H1 (cell line): ENCODE measurements at regions not wholly inside any gene's neighbourhood (a gene's known extent, or its start where the extent isn't known, plus 50 kb on each side); places are given as distances from the start of the nearest gene placed in this dataset.

ENCODE experiments used
- CTCF ChIA-PET: fragments of 300-600 bp; sonication (Branson Sonifier 250); formaldehyde crosslinking; loops from one replicate; lab custom pipeline; 2021; ENCODE audit not compliant: partially characterized antibody; lab: Charles Lee
- POLR2A ChIA-PET: fragments of 300-600 bp; sonication (Branson Sonifier 250); formaldehyde crosslinking; loops from one replicate; lab custom pipeline; 2021; ENCODE audit warnings: inconsistent platforms; ENCODE audit not compliant: partially characterized antibody; lab: Charles Lee
- DNase-seq, 2 experiments: peaks; one replicate each; pipeline versions ENCODE4 v3.0.0 to v3.0.0-alpha.2; 2010 to 2022; ENCODE audit warnings: low spot score in 2 of 2, low read depth in 1 of 2, mixed read lengths in 1 of 2
- FAIRE-seq: peaks from 2 replicates; lab custom pipeline; 2011; peaks lifted over from hg19 to GRCh38; lab: Jason Lieb, UNC
- H2AFZ ChIP-seq: 2 replicates; pipeline ENCODE4 v1.8.1; 2012; ENCODE audit warnings: low read length, inconsistent platforms
- H2AK5ac ChIP-seq: 2 replicates; pipeline ENCODE4 v1.6.1; 2013; ENCODE audit warnings: low read depth, low read length
- H2BK120ac ChIP-seq: replicated peaks from 2 replicates; pipeline ENCODE3; 2013; ENCODE audit warnings: low read depth, low read length, inconsistent platforms
- H2BK12ac ChIP-seq: 2 replicates; pipeline ENCODE4 v1.6.1; 2013; ENCODE audit warnings: low read depth, low read length
- H2BK15ac ChIP-seq: 2 replicates; pipeline ENCODE4 v1.6.1; 2013; ENCODE audit warnings: low read length
- H2BK20ac ChIP-seq: 2 replicates; pipeline ENCODE4 v1.6.1; 2013; ENCODE audit warnings: low read length
- H2BK5ac ChIP-seq: 2 replicates; pipeline ENCODE4 v1.6.1; 2013; ENCODE audit warnings: low read depth, low read length
- H3K14ac ChIP-seq: 2 replicates; pipeline ENCODE4 v1.6.1; 2013; ENCODE audit warnings: inconsistent platforms; ENCODE audit not compliant: insufficient read length
- H3K18ac ChIP-seq: 2 replicates; pipeline ENCODE4 v1.6.1; 2013; ENCODE audit warnings: low read length; ENCODE audit errors: extremely low read depth
- H3K23ac ChIP-seq: 2 replicates; pipeline ENCODE4 v1.6.1; 2013; ENCODE audit warnings: inconsistent platforms; ENCODE audit not compliant: insufficient read length
- H3K23me2 ChIP-seq: 2 replicates; pipeline ENCODE4 v1.6.1; 2013; ENCODE audit warnings: low read depth, low read length
- H3K27ac ChIP-seq: 2 replicates; pipeline ENCODE4 v1.6.1; 2011; ENCODE audit warnings: low read depth, low read length, inconsistent platforms
- H3K27me3 ChIP-seq, 4 experiments: replicated peaks in 1 of 4; 1 replicate in 1 of 4; 2 replicates in 3 of 4; pipeline versions ENCODE4 v1.6.1 to v1.8.1; 2011 to 2013; ENCODE audit warnings: low read length in 3 of 4, mild to moderate bottlenecking in 3 of 4, inconsistent platforms in 2 of 4, mixed read lengths in 2 of 4, moderate library complexity in 1 of 4; ENCODE audit not compliant: control insufficient read depth in 3 of 4, insufficient read depth in 3 of 4; ENCODE audit errors: extremely low read depth in 1 of 4
- H3K36me3 ChIP-seq, 4 experiments: 2 replicates each; pipeline versions ENCODE4 v1.6.1 to v1.8.1; 2011 to 2013; ENCODE audit warnings: mild to moderate bottlenecking in 4 of 4, low read length in 3 of 4, moderate library complexity in 2 of 4, control low read depth in 1 of 4, inconsistent platforms in 1 of 4; ENCODE audit not compliant: insufficient read depth in 4 of 4, control insufficient read depth in 2 of 4
- H3K4ac ChIP-seq: replicated peaks from 2 replicates; pipeline ENCODE3; 2013; ENCODE audit warnings: low read length, low read depth, mixed read lengths, inconsistent platforms; ENCODE audit not compliant: insufficient read length
- H3K4me1 ChIP-seq, 4 experiments: replicated peaks in 1 of 4; 1 replicate in 1 of 4; 2 replicates in 3 of 4; pipeline versions ENCODE4 v1.6.1 to v1.8.1; 2011 to 2013; ENCODE audit warnings: low read length in 3 of 4, inconsistent platforms in 2 of 4, mixed read lengths in 1 of 4; ENCODE audit not compliant: insufficient read depth in 4 of 4, control insufficient read depth in 3 of 4
- H3K4me2 ChIP-seq, 2 experiments: 2 replicates each; pipeline versions ENCODE4 v1.6.1 to v1.8.1; 2011 to 2013; ENCODE audit warnings: low read depth in 2 of 2, low read length in 2 of 2, control low read depth in 1 of 2, inconsistent platforms in 1 of 2, mild to moderate bottlenecking in 1 of 2; ENCODE audit not compliant: insufficient read depth in 1 of 2
- H3K4me3 ChIP-seq, 4 experiments: fragments of 200-600, 300-600 bp in 1 of 4; sonication (generic), shearing (Covaris generic), sonication (Bioruptor Twin) in 1 of 4; 2 replicates each; pipeline versions ENCODE4 v1.5.1 to v1.8.1; 2011 to 2016; ENCODE audit warnings: low read length in 4 of 4, low read depth in 3 of 4, control low read depth in 2 of 4, inconsistent platforms in 2 of 4, mild to moderate bottlenecking in 2 of 4, mixed read lengths in 1 of 4, moderate library complexity in 1 of 4; ENCODE audit not compliant: insufficient read depth in 2 of 4; ENCODE audit errors: extremely low read depth in 1 of 4
- H3K56ac ChIP-seq: replicated peaks from 2 replicates; pipeline ENCODE3; 2013; ENCODE audit warnings: low read depth, mild to moderate bottlenecking, mixed read lengths, low read length, inconsistent platforms; ENCODE audit not compliant: insufficient read length
- H3K79me1 ChIP-seq: 2 replicates; pipeline ENCODE4 v1.6.1; 2013; ENCODE audit warnings: low read depth, low read length, control low read depth
- H3K79me2 ChIP-seq, 2 experiments: 2 replicates each; pipeline versions ENCODE4 v1.6.1 to v1.8.1; 2012 to 2013; ENCODE audit warnings: low read length in 2 of 2, mild to moderate bottlenecking in 2 of 2, inconsistent platforms in 1 of 2; ENCODE audit not compliant: insufficient read depth in 2 of 2, control insufficient read depth in 1 of 2
- H3K9ac ChIP-seq, 4 experiments: replicated peaks in 1 of 4; 1 replicate in 1 of 4; 2 replicates in 3 of 4; pipeline versions ENCODE4 v1.6.1 to v1.8.1; 2011 to 2013; ENCODE audit warnings: low read depth in 3 of 4, low read length in 3 of 4, control low read depth in 2 of 4, mild to moderate bottlenecking in 2 of 4, moderate library complexity in 2 of 4, inconsistent platforms in 1 of 4; ENCODE audit errors: extremely low read depth in 1 of 4
- H3K9me3 ChIP-seq, 2 experiments: 2 replicates each; pipeline versions ENCODE4 v1.6.1 to v1.8.1; 2012 to 2013; ENCODE audit warnings: mild to moderate bottlenecking in 2 of 2, moderate library complexity in 2 of 2, control low read depth in 1 of 2, inconsistent platforms in 1 of 2, low read depth in 1 of 2, low read length in 1 of 2, mixed read lengths in 1 of 2; ENCODE audit not compliant: insufficient read depth in 2 of 2
- H4K20me1 ChIP-seq, 2 experiments: replicated peaks in 1 of 2; 2 replicates each; pipeline versions ENCODE3 to v1.8.1; 2011 to 2013; ENCODE audit warnings: inconsistent platforms in 2 of 2, low read length in 2 of 2, mild to moderate bottlenecking in 1 of 2; ENCODE audit not compliant: insufficient read depth in 2 of 2, control insufficient read depth in 1 of 2
- H4K5ac ChIP-seq: 2 replicates; pipeline ENCODE4 v1.6.1; 2013; ENCODE audit warnings: low read length, low read depth, mixed read lengths, inconsistent platforms; ENCODE audit not compliant: insufficient read length
- H4K8ac ChIP-seq: 2 replicates; pipeline ENCODE4 v1.8.0; 2013; ENCODE audit warnings: mild to moderate bottlenecking, moderate library complexity, low read length, inconsistent platforms; ENCODE audit not compliant: insufficient read depth; ENCODE audit errors: extremely low read depth
- H4K91ac ChIP-seq: replicated peaks from 2 replicates; pipeline ENCODE3; 2013; ENCODE audit warnings: low read length, mixed read lengths, inconsistent platforms; ENCODE audit not compliant: insufficient read length
- CBX5 ChIP-seq: fragments of 300-800, 300-1000 bp; sonication (generic); IDR thresholded peaks from 2 replicates; pipeline ENCODE4 v1.7.1; 2016; ENCODE audit warnings: antibody characterized with exemption, low read length, low read depth
- HDAC2 ChIP-seq, 2 experiments: fragments of 300-600 bp in 1 of 2; sonication (generic) in 1 of 2; IDR thresholded peaks; 2 replicates each; pipeline ENCODE4 v1.6.1; 2011 to 2012; ENCODE audit warnings: low read depth in 2 of 2, low read length in 2 of 2, mild to moderate bottlenecking in 2 of 2, moderate library complexity in 2 of 2, borderline replicate concordance in 1 of 2, inconsistent platforms in 1 of 2
- POU5F1 ChIP-seq: IDR thresholded peaks from 2 replicates; pipeline ENCODE4 v1.6.1; 2011; ENCODE audit warnings: low read depth, mild to moderate bottlenecking, low read length, moderate library complexity
- SIN3A ChIP-seq, 2 experiments: IDR thresholded peaks in 1 of 2; conservative IDR thresholded peaks in 1 of 2; 2 replicates each; pipeline ENCODE4 v1.6.1; 2011 to 2012; ENCODE audit warnings: low read length in 2 of 2, improper control_type of control experiment in 1 of 2, low read depth in 1 of 2, mild to moderate bottlenecking in 1 of 2
- WGBS, 2 experiments: shearing (Covaris generic) in 1 of 2; methylation state at CpG; one replicate each; pipeline versions ENCODE4 v1.1.6 to v1.1.7; 2013 to 2015; ENCODE audit warnings: low lambda C conversion rate in 2 of 2, mixed read lengths in 2 of 2, inconsistent platforms in 1 of 2, low coverage in 1 of 2, missing lambda C conversion rate in 1 of 2; ENCODE audit not compliant: insufficient replicate concordance in 2 of 2, insufficient coverage in 1 of 2, insufficient read length in 1 of 2; ENCODE audit errors: extremely low coverage in 1 of 2, missing lambda C conversion rate in 1 of 2; 5-methylcytosine and 5-hydroxymethylcytosine counted together

DNA sequence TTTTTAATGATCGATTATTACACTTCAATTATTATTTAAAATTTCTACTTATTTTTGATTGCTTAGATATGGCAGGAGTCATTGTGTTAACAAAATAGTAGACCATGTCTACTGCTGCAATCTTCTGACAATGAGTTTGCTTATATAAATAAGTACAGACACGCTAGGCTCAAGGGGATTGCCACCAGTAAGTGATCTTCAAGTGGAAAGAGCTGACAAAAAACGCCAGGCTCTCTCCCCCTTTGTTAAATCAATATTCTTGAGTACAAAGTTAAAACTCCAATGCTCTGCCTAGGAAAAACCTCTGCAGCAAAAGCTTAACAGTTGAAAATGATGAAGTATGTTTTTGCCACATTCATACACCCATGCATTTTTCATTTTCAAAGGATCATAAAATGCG, 738.1 kb downstream of the HDGFL1 start:
- H4K5ac ChIP-seq, result no peak overlapping the region
- POLR2A ChIA-PET, result no interaction called here
- H3K4me3 ChIP-seq, result no peak overlapping the region
- H4K8ac ChIP-seq, result no peak overlapping the region
- FAIRE-seq, result no peak
- H3K27me3 ChIP-seq, result no peaks in the 10 kb centered on the region
- no peak overlapping the region for H2AFZ ChIP-seq
- no peaks in the 10 kb centered on the region; a peak in 1 of 7 replicates for H3K4me1 ChIP-seq
- H2BK20ac ChIP-seq, result no peak overlapping the region
- no peak for DNase-seq
- no peak overlapping the region for H3K23ac ChIP-seq
- no peaks in the 10 kb centered on the region for H3K9me3 ChIP-seq
- H2BK12ac ChIP-seq, result no peak overlapping the region
- no peak overlapping the region for H2BK120ac ChIP-seq
- H3K36me3 ChIP-seq, result no peaks in the 10 kb centered on the region
- 81% methylated on average over 4 of the region's 4 CpGs; no CpG with 5 or more reads in 1 of the 2 experiments for WGBS, 2 experiments
- no peak overlapping the region for H3K18ac ChIP-seq
- H3K27ac ChIP-seq, result no peak overlapping the region
- CTCF ChIA-PET, result interaction anchor here (0.6 kb wide), 1 partner anchor 9 kb away, joined by 3 read pairs; no protein-coding TSS in a partner anchor
- no peak overlapping the region for H3K9ac ChIP-seq
- no peak overlapping the region for H3K4me2 ChIP-seq
- no peaks in the 10 kb centered on the region for H3K79me2 ChIP-seq
- H2BK5ac ChIP-seq, result no peak overlapping the region
- H3K56ac ChIP-seq, result no peak overlapping the region
- no peak overlapping the region for H2AK5ac ChIP-seq
- no peaks in the 10 kb centered on the region for H4K20me1 ChIP-seq
- no peak overlapping the region for H2BK15ac ChIP-seq
- no peak overlapping the region for H3K14ac ChIP-seq
- H3K79me1 ChIP-seq, result no peaks in the 10 kb centered on the region
- no peak overlapping the region for H4K91ac ChIP-seq
- no peak overlapping the region for H3K4ac ChIP-seq
- H3K23me2 ChIP-seq, result no peaks in the 10 kb centered on the region
- TF ChIP-seq SIN3A (conservative IDR thresholded peaks at IDR 0.05 in 1 of 2, IDR thresholded peaks at IDR 0.05 in 1 of 2; ENCODE audit: low read depth in 1 of 2, low read length in 2 of 2), result no peak
- TF ChIP-seq CBX5, result no peak
- no peak for TF ChIP-seq HDAC2 (IDR thresholded peaks at IDR 0.05; ENCODE audit: borderline replicate concordance in 1 of 2, low read depth in 2 of 2, low read length in 2 of 2)
- TF ChIP-seq POU5F1, result no peak
